ENCODE measurements at regions not wholly inside any gene's neighbourhood (a gene's known extent, or its start where the extent isn't known, plus 50 kb on each side); places are given as distances from the start of the nearest gene placed in this dataset.

GRCh38 chr6:20331042-20331441, 70.6 kb upstream of the E2F3 start:
- TF ChIP-seq POLR2A (IDR thresholded peaks at IDR 0.05; ENCODE audit: low read length) (no peak), GATA1 (IDR thresholded peaks at IDR 0.05; ENCODE audit: low read depth, low read length) (no peak)

Data from erythroblast (primary cell).